ENCODE measurements at regions not wholly inside any gene's neighbourhood (a gene's known extent, or its start where the extent isn't known, plus 50 kb on each side); places are given as distances from the start of the nearest gene placed in this dataset.

DNA sequence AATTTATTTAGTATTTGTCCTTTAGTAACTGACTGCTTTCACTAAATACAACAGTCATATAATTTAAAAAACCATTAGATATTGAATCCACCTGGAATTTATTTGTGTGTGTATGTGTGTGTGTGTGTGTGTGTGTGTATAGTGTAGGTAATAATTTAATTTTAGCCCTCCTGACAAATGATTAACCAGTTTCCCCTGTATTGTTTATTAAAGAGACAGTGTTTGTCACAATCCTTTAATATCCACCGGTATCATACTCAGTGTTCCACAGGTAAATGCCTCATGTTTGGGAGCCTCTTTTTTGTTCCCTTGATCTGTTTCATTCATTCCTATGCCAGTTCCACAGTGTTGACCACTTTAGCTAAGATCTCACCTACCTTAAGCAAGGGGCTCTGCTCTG lies 134.6 kb upstream of the IRX3 start:
- no peaks in the 10 kb centered on the region for H3K36me3 ChIP-seq (ENCODE audit: insufficient read depth, low read length)
- H3K4me3 ChIP-seq (ENCODE audit: low read length), result no peak overlapping the region
- no peaks in the 10 kb centered on the region for H3K4me1 ChIP-seq (ENCODE audit: insufficient read depth, low read length)
- no peak for DNase-seq
- H3K4me3 Mint-ChIP-seq, result no peak overlapping the region
- no peak for ATAC-seq (ENCODE audit: poor library complexity)
- ChIA-PET POLR2A (no interaction called here), CTCF (no interaction called here)
- no peak overlapping the region for H3K27ac ChIP-seq (ENCODE audit: low read depth in 1 of 2, low read length in 2 of 2)
- TF ChIP-seq, protein P1, sequence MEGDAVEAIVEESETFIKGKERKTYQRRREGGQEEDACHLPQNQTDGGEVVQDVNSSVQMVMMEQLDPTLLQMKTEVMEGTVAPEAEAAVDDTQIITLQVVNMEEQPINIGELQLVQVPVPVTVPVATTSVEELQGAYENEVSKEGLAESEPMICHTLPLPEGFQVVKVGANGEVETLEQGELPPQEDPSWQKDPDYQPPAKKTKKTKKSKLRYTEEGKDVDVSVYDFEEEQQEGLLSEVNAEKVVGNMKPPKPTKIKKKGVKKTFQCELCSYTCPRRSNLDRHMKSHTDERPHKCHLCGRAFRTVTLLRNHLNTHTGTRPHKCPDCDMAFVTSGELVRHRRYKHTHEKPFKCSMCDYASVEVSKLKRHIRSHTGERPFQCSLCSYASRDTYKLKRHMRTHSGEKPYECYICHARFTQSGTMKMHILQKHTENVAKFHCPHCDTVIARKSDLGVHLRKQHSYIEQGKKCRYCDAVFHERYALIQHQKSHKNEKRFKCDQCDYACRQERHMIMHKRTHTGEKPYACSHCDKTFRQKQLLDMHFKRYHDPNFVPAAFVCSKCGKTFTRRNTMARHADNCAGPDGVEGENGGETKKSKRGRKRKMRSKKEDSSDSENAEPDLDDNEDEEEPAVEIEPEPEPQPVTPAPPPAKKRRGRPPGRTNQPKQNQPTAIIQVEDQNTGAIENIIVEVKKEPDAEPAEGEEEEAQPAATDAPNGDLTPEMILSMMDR (IDR thresholded peaks at IDR 0.05), result no peak
- H3K27me3 ChIP-seq (ENCODE audit: control insufficient read depth in 1 of 2, insufficient read depth in 2 of 2, low read length in 2 of 2), result no peaks in the 10 kb centered on the region
- H3K36me3 Mint-ChIP-seq (ENCODE audit: low read depth), result no peaks in the 10 kb centered on the region
- H3K27me3 Mint-ChIP-seq, result peaks cover 12% of the 10 kb centered on the region
- no peaks in the 10 kb centered on the region for H3K9me3 Mint-ChIP-seq
- H3K4me1 Mint-ChIP-seq (ENCODE audit: low read depth), result no peaks in the 10 kb centered on the region
- intact Hi-C loops (cut with DNase I, micrococcal nuclease), result no loop called here
- no peak overlapping the region for H3K27ac Mint-ChIP-seq
- H3K9me3 ChIP-seq (ENCODE audit: control insufficient read depth in 1 of 2, insufficient read depth in 1 of 2, low read length in 2 of 2), result no peaks in the 10 kb centered on the region

DNA sequence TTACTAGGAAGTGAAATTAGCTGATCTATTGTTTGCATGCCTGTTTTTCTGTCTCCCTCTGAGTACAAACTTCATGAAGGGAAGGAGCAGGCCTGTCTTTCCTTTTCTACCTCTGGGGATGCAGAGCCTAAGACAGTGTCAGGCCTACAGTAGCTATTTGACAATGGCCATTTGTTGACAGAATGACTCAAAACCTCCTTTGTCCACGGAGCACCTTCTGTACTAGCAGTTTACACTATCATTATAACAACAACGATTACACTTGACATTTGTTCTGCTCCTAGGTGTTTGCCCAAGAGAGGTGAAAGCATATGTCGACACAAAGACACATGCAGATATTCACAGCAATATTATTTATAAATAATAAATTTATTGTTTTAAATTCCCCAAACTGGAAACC lies 132.3 kb upstream of the IRX3 start:
- Mint-ChIP-seq H3K4me3 (no peak overlapping the region), H3K36me3 (ENCODE audit: low read depth) (no peaks in the 10 kb centered on the region), H3K9me3 (no peaks in the 10 kb centered on the region), H3K27me3 (no peaks in the 10 kb centered on the region), H3K4me1 (ENCODE audit: low read depth) (no peaks in the 10 kb centered on the region), H3K27ac (no peak overlapping the region)
- ATAC-seq (ENCODE audit: poor library complexity), result no peak
- TF ChIP-seq, protein P1 (IDR thresholded peaks at IDR 0.05), result no peak
- Histone ChIP-seq H3K27me3 (ENCODE audit: control insufficient read depth in 1 of 2, insufficient read depth in 2 of 2, low read length in 2 of 2) (no peaks in the 10 kb centered on the region), H3K36me3 (ENCODE audit: insufficient read depth, low read length) (no peaks in the 10 kb centered on the region), H3K27ac (ENCODE audit: low read depth in 1 of 2, low read length in 2 of 2) (no peak overlapping the region), H3K4me1 (ENCODE audit: insufficient read depth, low read length) (no peaks in the 10 kb centered on the region), H3K9me3 (ENCODE audit: control insufficient read depth in 1 of 2, insufficient read depth in 1 of 2, low read length in 2 of 2) (no peaks in the 10 kb centered on the region), H3K4me3 (ENCODE audit: low read length) (no peak overlapping the region)
- ChIA-PET CTCF (no interaction called here), POLR2A (no interaction called here)
- DNase-seq, result no peak
- intact Hi-C loops (cut with DNase I, micrococcal nuclease), result no loop called here

DNA sequence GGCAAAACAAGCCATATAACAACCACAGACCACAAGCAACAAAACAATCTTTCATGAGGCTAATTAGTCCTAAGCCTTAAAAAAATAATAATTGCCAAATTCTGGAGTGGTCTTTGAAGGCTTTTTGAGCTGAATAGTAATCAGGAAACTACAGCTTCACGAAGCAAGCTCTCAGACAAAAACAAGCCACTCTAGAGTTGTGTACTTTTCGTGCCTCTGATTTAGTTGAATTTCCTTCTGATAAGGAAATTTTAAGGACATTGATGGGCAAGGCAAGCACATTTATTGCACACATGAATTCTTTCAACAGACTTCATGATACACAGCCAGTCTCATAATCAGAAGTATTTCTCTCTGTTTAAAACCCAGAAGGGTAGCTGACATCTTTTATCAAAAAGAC lies 130.8 kb upstream of the IRX3 start:
- no peak overlapping the region for H3K27ac Mint-ChIP-seq
- Histone ChIP-seq H3K9me3 (ENCODE audit: control insufficient read depth in 1 of 2, insufficient read depth in 1 of 2, low read length in 2 of 2) (no peaks in the 10 kb centered on the region), H3K4me1 (ENCODE audit: insufficient read depth, low read length) (no peaks in the 10 kb centered on the region), H3K36me3 (ENCODE audit: insufficient read depth, low read length) (no peaks in the 10 kb centered on the region), H3K27me3 (ENCODE audit: control insufficient read depth in 1 of 2, insufficient read depth in 2 of 2, low read length in 2 of 2) (peaks cover 0 to 2% of the 10 kb centered on the region in 2 experiments), H3K4me3 (ENCODE audit: low read length) (no peak overlapping the region), H3K27ac (ENCODE audit: low read depth in 1 of 2, low read length in 2 of 2) (no peak overlapping the region)
- no peak for DNase-seq
- TF ChIP-seq, protein P1 (IDR thresholded peaks at IDR 0.05), result no peak
- no peaks in the 10 kb centered on the region for H3K36me3 Mint-ChIP-seq (ENCODE audit: low read depth)
- intact Hi-C loops (cut with DNase I, micrococcal nuclease), result no loop called here
- ATAC-seq (ENCODE audit: poor library complexity), result no peak
- no peak overlapping the region for H3K4me3 Mint-ChIP-seq
- POLR2A ChIA-PET, result no interaction called here
- no peaks in the 10 kb centered on the region for H3K27me3 Mint-ChIP-seq
- H3K9me3 Mint-ChIP-seq, result no peaks in the 10 kb centered on the region
- CTCF ChIA-PET, result no interaction called here
- H3K4me1 Mint-ChIP-seq (ENCODE audit: low read depth), result no peaks in the 10 kb centered on the region

All from CD4-positive, alpha-beta T cell (primary cell).